Stimulated activated naive CD8-positive, alpha-beta T cell treated with anti-CD3 and anti-CD28 coated beads, Interleukin-15, amount 100 ng/mL, for 72 hours (primary cell): ENCODE measurements at regions not wholly inside any gene's neighbourhood (a gene's known extent, or its start where the extent isn't known, plus 50 kb on each side); places are given as distances from the start of the nearest gene placed in this dataset.
"Not testable (repeated sequence)": the region's sequence is repeated elsewhere in the genome, so short reads cannot be mapped to it uniquely, and the experiment has no call there.

Experiments
- ATAC-seq: fragments of 150-1000 bp; cut with Tn5 transposase; 2 replicates; pipeline ENCODE4 v1.10.0; 2021; ENCODE audit warnings: mild to moderate bottlenecking, moderate library complexity
- DNase-seq, 2 donors: peaks; one replicate each; pipeline ENCODE4 v3.0.0; 2021 to 2022
- H3K27ac Mint-ChIP-seq, 2 donors: one replicate each; pipeline ENCODE4 v1.8.0; 2022; ENCODE audit warnings: mild to moderate bottlenecking in 2 of 2, mixed read lengths in 2 of 2, moderate library complexity in 2 of 2
- H3K27me3 Mint-ChIP-seq: one replicate; pipeline ENCODE4 v1.8.0; 2022; ENCODE audit warnings: mixed read lengths
- H3K4me1 Mint-ChIP-seq: one replicate; pipeline ENCODE4 v1.8.0; 2022; ENCODE audit warnings: mild to moderate bottlenecking, mixed read lengths
- H3K4me3 Mint-ChIP-seq, 2 donors: one replicate each; pipeline ENCODE4 v1.8.0; 2022; ENCODE audit warnings: mild to moderate bottlenecking in 2 of 2, mixed read lengths in 2 of 2, moderate library complexity in 1 of 2
- H3K9me3 Mint-ChIP-seq, 2 donors: one replicate each; pipeline ENCODE4 v1.8.0; 2022; ENCODE audit warnings: mixed read lengths in 2 of 2

DNA sequence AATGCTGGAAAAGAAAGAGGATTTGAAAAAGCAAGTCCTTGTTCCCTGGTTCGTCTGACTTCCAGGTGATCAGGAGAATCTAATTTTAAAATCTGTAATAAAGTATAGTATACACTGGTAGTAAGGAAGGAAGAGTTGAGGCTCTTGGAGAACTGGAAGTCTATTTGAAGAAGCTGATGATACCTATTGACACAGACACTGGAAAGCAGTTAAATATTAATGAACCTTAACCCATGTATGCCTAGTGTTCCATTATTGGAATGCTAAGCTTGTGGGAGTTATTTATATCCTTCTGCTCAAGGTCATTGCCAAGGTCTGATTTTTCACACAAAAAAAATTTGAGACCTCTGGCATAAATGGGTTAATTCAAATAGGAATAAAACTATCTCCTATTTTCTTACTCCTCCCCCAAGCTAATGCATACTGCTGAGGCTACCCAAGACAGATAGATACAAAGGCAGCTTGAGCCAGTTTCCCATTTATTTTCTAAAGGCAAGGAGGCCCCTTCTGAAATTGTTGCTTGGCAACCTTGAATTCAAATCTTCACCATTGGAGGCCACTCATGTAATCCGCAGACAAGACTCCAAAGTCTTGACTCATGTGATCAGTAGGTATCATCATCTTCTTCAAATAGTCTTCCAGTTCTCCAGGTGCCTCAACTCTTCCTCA lies 110.2 kb downstream of the FZD1 start:
- Mint-ChIP-seq H3K4me3 (no peak overlapping the region), H3K27me3 (no peaks in the 10 kb centered on the region), H3K27ac (no peak overlapping the region), H3K9me3 (peaks cover 4 to 7% of the 10 kb centered on the region in 2 donors), H3K4me1 (no peaks in the 10 kb centered on the region)
- ATAC-seq (no peak), DNase-seq (no peak)

DNA sequence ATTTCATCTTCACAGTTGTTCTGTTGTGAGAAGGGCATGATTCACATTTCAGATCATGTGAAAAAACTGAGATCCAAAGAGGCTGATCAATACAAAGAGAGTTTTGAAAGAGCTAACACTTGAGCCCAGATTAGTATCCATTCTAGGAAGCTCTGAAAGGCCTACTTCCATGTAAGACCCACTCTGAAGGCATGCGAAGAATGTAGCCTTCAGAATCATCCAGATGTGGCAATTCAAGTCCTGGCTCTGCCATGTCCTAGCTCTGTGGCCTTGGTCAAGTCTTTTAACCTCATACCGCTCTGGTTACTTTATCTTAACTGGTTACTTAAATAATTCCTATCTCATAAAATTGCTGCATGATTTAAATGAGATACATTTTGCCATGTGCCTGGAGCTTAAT lies 111.1 kb downstream of the FZD1 start:
- no peak overlapping the region for H3K27ac Mint-ChIP-seq
- no peak for DNase-seq
- H3K4me1 Mint-ChIP-seq, result no peaks in the 10 kb centered on the region

DNA sequence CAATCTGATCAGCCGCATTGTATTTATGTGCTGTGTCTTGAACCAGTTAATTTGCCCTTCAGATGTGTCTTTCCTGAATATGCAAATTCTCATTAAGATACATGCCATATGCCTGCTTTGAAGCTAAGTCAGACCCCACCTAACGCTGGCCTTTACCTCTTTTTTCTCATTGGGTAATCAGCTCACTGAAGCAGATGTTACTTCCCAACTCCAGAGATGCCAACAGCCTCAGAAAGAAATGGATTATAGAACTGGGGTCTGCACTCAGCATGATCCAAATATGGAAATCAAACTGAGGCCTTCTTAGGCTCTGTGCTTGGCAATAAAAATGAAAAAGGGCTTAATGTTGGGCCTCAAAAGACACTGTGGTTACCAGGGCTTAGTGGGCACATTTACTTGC lies 113.9 kb downstream of the FZD1 start:
- no peak overlapping the region for H3K27ac Mint-ChIP-seq
- ATAC-seq (no peak), DNase-seq (no peak)
- peaks cover 6 to 7% of the 10 kb centered on the region in 2 donors for H3K9me3 Mint-ChIP-seq
- H3K27me3 Mint-ChIP-seq, result no peaks in the 10 kb centered on the region
- H3K4me3 Mint-ChIP-seq, result no peak overlapping the region
- H3K4me1 Mint-ChIP-seq, result no peaks in the 10 kb centered on the region

More for the DNA sequence above, 111.1 kb downstream of the FZD1 start:
- Mint-ChIP-seq H3K27me3 (no peaks in the 10 kb centered on the region), H3K9me3 (peaks cover 4 to 7% of the 10 kb centered on the region in 2 donors), H3K4me3 (no peak overlapping the region)
- no peak for ATAC-seq

DNA sequence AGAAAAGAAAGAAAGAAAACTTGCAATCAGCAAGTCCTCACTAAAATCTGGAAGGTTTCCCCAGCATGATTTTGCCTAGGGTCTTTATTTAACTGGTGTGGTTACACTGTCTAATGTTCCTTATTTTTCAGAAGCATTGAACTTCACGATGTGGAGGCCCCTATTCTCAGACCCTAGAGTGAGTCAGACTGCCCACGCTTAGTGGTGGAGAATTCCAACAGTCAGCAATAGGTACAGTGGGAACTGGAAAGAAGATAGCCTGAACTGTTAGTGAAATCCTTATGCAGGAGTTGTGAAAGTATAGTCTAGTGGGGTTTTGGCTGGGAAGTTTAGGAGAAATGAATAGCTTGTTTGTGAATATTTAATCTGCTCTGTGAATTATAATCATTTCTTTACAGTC lies 115.0 kb downstream of the FZD1 start:
- H3K9me3 Mint-ChIP-seq, result peaks cover 7 to 11% of the 10 kb centered on the region in 2 donors
- no peak overlapping the region for H3K27ac Mint-ChIP-seq
- DNase-seq, result no peak

DNA sequence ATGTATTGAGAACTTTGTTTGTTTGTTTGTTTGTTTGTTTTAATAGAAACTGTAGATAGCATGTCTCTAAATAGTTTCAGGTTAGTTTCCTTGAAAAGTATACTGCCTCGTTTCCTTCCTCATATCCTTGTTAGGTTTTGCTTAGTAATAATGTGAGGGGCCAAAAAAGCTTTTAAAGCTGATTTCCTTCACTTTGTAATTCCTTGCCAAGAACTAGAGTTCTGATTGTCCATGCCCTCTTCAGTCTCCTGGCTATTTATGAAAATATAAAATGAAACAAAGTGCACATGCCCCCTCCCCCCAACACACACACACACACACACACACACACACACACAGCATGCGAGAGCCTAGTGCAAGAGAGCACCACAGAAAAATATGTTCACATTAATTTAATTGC lies 115.8 kb downstream of the FZD1 start:
- peaks cover 11 to 12% of the 10 kb centered on the region in 2 donors for H3K9me3 Mint-ChIP-seq
- DNase-seq, result no peak
- no peaks in the 10 kb centered on the region for H3K4me1 Mint-ChIP-seq
- H3K27me3 Mint-ChIP-seq, result no peaks in the 10 kb centered on the region
- no peak overlapping the region for H3K4me3 Mint-ChIP-seq
- no peak for ATAC-seq
- peak overlapping the region in 1 of 2 donors; percentile 44 for H3K27ac Mint-ChIP-seq

More for the DNA sequence above, 115.0 kb downstream of the FZD1 start:
- H3K4me1 Mint-ChIP-seq, result no peaks in the 10 kb centered on the region
- H3K27me3 Mint-ChIP-seq, result no peaks in the 10 kb centered on the region
- ATAC-seq, result no peak
- H3K4me3 Mint-ChIP-seq, result no peak overlapping the region

DNA sequence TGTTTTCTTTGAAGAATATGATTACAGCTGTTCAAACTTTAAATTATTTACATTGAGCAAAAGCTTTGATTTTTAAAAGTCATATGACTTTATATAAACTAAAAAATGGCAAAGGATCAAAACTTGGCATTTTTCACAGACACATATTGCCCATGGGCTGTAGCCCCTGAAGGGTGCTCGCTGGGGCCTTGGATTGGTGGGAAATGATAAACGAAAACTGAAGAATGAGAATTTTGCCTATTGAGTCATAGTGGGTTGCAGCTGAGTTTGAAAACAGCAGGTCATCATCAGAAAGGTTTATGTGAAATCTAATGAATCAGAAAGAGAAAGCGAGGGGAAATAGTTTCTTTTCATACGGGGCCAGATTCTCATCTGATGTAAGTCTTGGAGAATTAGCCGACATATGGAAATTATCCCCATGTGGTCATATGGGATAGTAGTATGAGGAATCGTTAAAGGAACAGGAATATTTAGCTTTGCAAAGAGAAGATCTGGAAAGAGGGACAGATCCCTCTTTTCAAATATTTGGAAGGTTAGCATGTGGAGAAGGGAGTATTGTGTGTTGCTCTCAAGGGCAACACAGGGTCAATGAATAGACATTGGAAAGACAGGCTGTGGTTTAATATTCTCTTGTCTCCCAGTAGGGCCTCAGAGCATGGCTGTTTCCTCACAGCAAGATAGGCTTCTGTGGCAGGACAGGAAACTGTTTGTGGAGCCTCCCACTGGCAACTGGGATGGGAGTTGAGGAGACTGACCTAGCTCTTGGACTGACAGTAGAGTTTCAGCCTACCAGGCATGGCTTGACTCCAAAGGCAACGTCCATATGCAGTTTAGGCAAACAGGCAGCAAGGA lies 119.0 kb downstream of the FZD1 start:
- H3K27ac Mint-ChIP-seq, result no peak overlapping the region
- H3K4me1 Mint-ChIP-seq, result no peaks in the 10 kb centered on the region
- no peak for ATAC-seq
- H3K27me3 Mint-ChIP-seq, result no peaks in the 10 kb centered on the region
- no peak overlapping the region for H3K4me3 Mint-ChIP-seq
- H3K9me3 Mint-ChIP-seq, result peaks cover 7 to 15% of the 10 kb centered on the region in 2 donors
- DNase-seq, result no peak

DNA sequence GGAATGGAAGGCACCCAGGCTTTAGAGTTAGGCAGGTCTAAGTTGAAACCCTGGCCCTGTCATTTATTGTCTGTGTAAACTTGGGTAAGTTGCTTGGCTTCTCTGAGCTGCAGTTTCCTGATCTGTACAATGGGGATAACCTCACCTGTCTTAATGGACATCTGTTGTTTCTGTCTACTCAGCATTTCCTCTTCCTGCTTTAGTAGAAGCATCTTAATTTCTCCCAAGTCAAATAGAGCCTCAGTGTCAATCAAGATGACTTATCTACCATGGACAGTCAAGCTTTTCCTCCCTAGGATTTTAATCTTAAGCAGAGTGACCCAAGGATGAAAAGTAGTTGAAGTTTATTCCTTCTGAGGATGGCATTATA lies 119.7 kb downstream of the FZD1 start:
- Mint-ChIP-seq H3K9me3 (peaks cover 7 to 15% of the 10 kb centered on the region in 2 donors), H3K27ac (no peak overlapping the region), H3K27me3 (no peaks in the 10 kb centered on the region), H3K4me3 (no peak overlapping the region), H3K4me1 (no peaks in the 10 kb centered on the region)
- no peak for DNase-seq
- no peak for ATAC-seq

DNA sequence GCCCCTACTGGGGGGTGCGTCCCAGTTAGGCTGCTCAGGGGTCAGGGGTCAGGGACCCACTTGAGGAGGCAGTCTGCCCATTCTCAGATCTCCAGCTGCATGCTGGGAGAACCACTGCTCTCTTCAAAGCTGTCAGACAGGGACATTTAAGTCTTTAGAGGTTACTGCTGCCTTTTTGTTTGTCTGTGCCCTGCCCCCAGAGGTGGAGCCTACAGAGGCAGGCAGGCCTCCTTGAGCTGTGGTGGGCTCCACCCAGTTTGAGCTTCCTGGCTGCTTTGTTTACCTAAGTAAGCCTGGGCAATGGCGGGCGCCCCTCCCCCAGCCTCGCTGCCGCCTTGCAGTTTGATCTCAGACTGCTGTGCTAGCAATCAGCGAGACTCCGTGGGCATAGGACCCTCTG lies 130.5 kb downstream of the FZD1 start:
- not testable (repeated sequence) for H3K27me3 Mint-ChIP-seq, H3K9me3 Mint-ChIP-seq

DNA sequence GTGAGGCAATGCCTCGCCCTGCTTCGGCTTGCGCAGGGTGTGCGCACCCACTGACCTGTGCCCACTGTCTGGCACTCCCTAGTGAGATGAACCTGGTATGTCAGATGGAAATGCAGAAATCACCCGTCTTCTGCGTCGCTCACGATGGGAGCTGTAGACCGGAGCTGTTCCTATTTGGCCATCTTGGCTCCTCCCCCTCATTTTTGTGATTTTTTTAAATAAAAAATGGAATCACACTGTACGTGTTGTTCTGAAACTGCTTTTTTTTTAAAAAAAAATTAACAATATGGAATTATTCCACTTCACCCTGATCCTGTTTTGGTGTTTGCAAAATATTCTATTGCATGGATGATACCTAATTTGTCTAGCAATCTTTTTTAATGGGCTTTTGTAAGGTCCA lies 131.1 kb downstream of the FZD1 start:
- ATAC-seq, H3K4me1 Mint-ChIP-seq, H3K4me3 Mint-ChIP-seq, H3K27ac Mint-ChIP-seq, H3K27me3 Mint-ChIP-seq, DNase-seq, H3K9me3 Mint-ChIP-seq: not testable (repeated sequence)

More for the DNA sequence above, 130.5 kb downstream of the FZD1 start:
- not testable (repeated sequence) for H3K27ac Mint-ChIP-seq, ATAC-seq, H3K4me3 Mint-ChIP-seq, DNase-seq, H3K4me1 Mint-ChIP-seq

DNA sequence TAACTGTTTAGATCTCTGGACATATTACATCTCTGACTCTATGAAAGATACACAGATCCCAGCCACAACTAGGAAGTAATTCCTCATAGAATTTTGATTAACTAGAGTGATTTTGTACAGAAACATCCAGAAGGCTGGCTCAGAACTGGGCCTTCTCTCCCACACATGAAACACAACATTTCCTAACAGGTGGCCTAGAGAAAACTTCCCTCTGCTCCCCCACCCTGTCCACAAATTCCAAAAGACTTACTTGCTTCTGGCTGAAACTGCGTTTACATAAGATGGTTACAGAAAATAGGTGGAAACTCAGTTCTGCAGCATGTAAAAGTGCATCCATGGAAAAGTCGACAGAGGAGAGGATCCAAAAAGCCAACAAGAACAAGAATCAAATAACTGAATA lies 132.9 kb downstream of the FZD1 start:
- H3K27me3 Mint-ChIP-seq, result no peaks in the 10 kb centered on the region

DNA sequence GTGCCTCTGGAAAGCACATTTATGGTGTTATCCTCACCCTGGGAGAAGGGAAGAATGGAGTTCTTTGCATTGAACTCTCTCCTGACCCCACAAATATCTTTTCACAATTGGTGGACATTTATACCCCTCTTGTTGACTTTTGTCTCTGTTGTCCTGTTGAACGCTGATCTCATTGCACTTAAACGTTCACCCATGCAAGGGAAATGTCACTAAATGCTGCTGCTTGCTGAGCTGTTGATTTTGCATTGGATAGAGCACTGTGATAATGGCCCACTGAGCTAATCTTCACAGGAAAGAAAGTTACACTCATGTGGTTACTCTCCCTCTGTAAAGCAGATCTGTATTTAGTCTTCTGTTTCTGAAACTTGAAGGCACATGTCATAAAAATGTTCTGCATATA lies 133.4 kb downstream of the FZD1 start:
- H3K27me3 Mint-ChIP-seq, result no peaks in the 10 kb centered on the region
- H3K27ac Mint-ChIP-seq, result no peak overlapping the region
- H3K4me3 Mint-ChIP-seq, result no peak overlapping the region
- no peaks in the 10 kb centered on the region for H3K4me1 Mint-ChIP-seq
- ATAC-seq, result no peak
- peaks cover 8 to 13% of the 10 kb centered on the region in 2 donors for H3K9me3 Mint-ChIP-seq
- DNase-seq, result no peak

More for the DNA sequence above, 132.9 kb downstream of the FZD1 start:
- ATAC-seq (no peak), DNase-seq (no peak)
- Mint-ChIP-seq H3K9me3 (peaks cover 8 to 13% of the 10 kb centered on the region in 2 donors), H3K27ac (no peak overlapping the region), H3K4me1 (no peaks in the 10 kb centered on the region), H3K4me3 (no peak overlapping the region)

DNA sequence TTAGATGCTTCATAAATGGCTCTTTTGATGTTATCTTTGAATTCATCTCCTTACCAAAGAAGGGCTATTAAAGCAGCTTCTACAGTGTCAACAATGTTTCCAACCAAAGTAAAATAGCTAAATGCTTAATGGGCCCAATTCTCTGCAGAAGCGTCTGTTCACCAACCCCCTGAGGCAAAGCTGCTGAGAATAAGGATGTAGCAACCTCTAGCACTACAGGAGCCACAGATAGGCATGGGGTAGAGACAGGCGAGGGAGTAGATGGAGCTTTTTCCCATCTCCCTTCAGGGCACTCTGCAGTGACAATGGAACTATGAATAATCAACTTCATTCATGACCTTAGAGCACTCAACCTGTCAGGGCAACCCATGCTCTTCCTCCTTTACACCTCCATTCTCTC lies 134.1 kb downstream of the FZD1 start:
- Mint-ChIP-seq H3K4me3 (no peak overlapping the region), H3K27me3 (no peaks in the 10 kb centered on the region), H3K9me3 (peaks cover 10 to 13% of the 10 kb centered on the region in 2 donors), H3K4me1 (no peaks in the 10 kb centered on the region), H3K27ac (no peak overlapping the region)
- no peak for DNase-seq
- ATAC-seq, result no peak

DNA sequence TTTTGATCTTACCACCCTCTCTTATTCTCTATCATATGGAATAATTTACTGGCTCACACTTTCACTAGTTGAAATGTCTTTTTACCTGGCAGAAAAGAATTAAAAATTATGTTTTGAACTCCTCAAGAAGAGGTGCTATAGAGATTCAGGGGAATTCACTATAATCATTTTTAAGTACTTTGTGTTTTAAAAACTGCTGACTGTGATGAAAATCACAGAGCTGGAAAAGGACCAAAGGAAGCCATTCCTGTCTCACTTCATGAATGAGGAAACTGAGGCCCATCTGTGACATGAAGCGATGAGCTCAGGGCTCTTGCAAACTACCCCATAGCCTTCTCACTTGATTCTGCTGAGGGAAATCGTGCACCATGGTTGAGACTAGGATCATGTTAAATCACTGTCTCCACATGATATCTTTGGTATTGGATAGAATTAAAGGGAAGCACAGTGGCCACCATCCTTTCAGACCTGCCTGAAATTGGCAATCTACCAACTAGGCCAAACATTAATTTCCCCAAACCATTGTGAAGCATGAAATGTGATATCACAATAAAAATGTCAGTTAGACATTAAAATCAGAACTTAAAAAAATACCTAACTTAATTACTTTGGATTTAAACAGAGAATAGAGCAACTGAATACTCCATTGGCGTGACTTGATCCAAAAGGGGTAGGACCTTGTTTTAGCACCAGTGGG lies 141.0 kb downstream of the FZD1 start:
- Mint-ChIP-seq H3K9me3 (peaks cover 11% of the 10 kb centered on the region in 2 donors), H3K4me1 (no peaks in the 10 kb centered on the region), H3K4me3 (no peak overlapping the region), H3K27me3 (no peaks in the 10 kb centered on the region), H3K27ac (no peak overlapping the region)
- ATAC-seq (no peak), DNase-seq (no peak)

DNA sequence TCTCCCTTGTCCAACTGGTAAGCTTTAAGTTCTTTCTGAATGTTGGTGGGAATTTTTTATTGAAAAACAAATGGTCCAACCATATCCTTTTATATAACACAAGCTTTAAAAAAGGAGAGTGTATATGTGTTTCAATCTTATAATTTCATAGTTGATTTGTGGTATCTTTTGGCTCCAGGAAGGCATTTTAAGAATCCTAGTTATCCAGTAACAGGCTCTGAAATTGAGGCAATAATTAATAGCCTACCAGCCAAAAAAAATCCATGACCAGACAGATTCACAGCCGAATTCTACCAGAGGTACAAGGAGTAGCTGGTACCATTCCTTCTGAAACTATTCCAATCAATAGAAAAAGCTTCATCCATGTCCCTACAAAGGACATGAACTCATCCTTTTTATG lies 141.6 kb downstream of the FZD1 start:
- not testable (repeated sequence) for H3K27ac Mint-ChIP-seq

DNA sequence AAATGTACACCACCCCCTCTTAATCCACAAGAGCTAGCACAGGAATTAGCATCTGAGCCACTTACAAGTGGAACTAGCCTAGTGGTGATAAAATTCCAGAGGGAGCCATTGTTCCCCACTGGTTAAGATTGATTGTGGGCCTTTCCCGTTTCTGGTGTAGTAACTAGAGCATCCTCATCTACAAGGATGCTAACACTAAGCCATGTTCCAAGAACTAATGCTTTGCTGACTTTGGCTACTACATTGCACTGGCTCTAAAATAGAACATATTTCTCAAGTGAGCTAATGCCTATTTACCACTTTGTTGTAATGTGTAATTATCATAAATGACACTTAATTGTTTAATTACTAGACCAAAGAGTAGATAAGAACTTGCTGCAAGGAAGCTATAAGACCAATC lies 143.7 kb downstream of the FZD1 start:
- Mint-ChIP-seq H3K4me1 (no peaks in the 10 kb centered on the region), H3K4me3 (no peak overlapping the region), H3K27ac (no peak overlapping the region), H3K9me3 (peaks cover 0 to 8% of the 10 kb centered on the region in 2 donors), H3K27me3 (no peaks in the 10 kb centered on the region)
- ATAC-seq, result no peak
- DNase-seq, result no peak

More for the DNA sequence above, 141.6 kb downstream of the FZD1 start:
- not testable (repeated sequence) for H3K4me3 Mint-ChIP-seq, DNase-seq, ATAC-seq, H3K9me3 Mint-ChIP-seq, H3K4me1 Mint-ChIP-seq, H3K27me3 Mint-ChIP-seq
